Transverse colon (tissue), 4 donors: ENCODE measurements at regions not wholly inside any gene's neighbourhood (a gene's known extent, or its start where the extent isn't known, plus 50 kb on each side); places are given as distances from the start of the nearest gene placed in this dataset.

Source experiments
- CTCF ChIP-seq, 5 experiments: fragments of 200-600 bp in 3 of 5; fragments of 450-650 bp in 2 of 5; sonication (generic) in 3 of 5; IDR thresholded peaks; 1 replicate in 2 of 5; 2 replicates in 3 of 5; pipeline ENCODE4 v1.5.1; 2016 to 2017; ENCODE audit warnings: antibody characterized with exemption in 5 of 5, inconsistent platforms in 3 of 5, mild to moderate bottlenecking in 2 of 5, moderate library complexity in 1 of 5
- EP300 ChIP-seq: sonication (generic); formaldehyde crosslinking; IDR thresholded peaks from one replicate; pipeline ENCODE4 v1.6.1; 2017; ENCODE audit warnings: antibody characterized with exemption, low read depth
- POLR2AphosphoS5 ChIP-seq, 3 donors: sonication (generic); formaldehyde crosslinking; IDR thresholded peaks; one replicate each; pipeline ENCODE4 v1.6.1; 2016; ENCODE audit warnings: antibody characterized with exemption in 3 of 3

- TF ChIP-seq CTCF (IDR thresholded peaks at IDR 0.05) (no peak), POLR2AphosphoS5 (IDR thresholded peaks at IDR 0.05) (no peak), EP300 (no peak)
Observed at GRCh38 chr4:136302566-136302965, 1229.7 kb downstream of the PCDH18 start.
